K562 (cell line): ENCODE measurements at regions not wholly inside any gene's neighbourhood (a gene's known extent, or its start where the extent isn't known, plus 50 kb on each side); places are given as distances from the start of the nearest gene placed in this dataset.

Source experiments
- CSDE1 ChIP-seq, 2 experiments: fragments of 450-650 bp; IDR thresholded peaks; 2 replicates each; pipeline ENCODE4 v1.6.1; 2016; ENCODE audit warnings: mild to moderate bottlenecking in 1 of 2
- GABPB1 ChIP-seq: sonication (generic); formaldehyde crosslinking; IDR thresholded peaks from 2 replicates; pipeline ENCODE4 v1.8.0; 2022; ENCODE audit warnings: mild to moderate bottlenecking, missing genetic modification reagents
- ZNF780A ChIP-seq: fragments of 250-450 bp; sonication (Bioruptor Pico); IDR thresholded peaks from 2 replicates; pipeline ENCODE4 v1.5.0; 2021; ENCODE audit warnings: mild to moderate bottlenecking
- TF ChIP-seq, protein P1 (sequence below): fragments of 450-650 bp; IDR thresholded peaks from 2 replicates; pipeline ENCODE4 v1.6.1; 2016; ENCODE audit warnings: mild to moderate bottlenecking, moderate library complexity
- TF ChIP-seq, protein P2 (sequence below): sonication (generic); formaldehyde crosslinking; IDR thresholded peaks from 2 replicates; pipeline ENCODE4 v1.8.0; 2022; ENCODE audit warnings: missing genetic modification reagents, mild to moderate bottlenecking, moderate library complexity, borderline replicate concordance
- TF ChIP-seq, protein P3 (sequence below), 2 experiments: IDR thresholded peaks in 1 of 2; conservative IDR thresholded peaks in 1 of 2; 2 replicates each; pipeline ENCODE4 v1.6.1; 2016; ENCODE audit warnings: low read depth in 2 of 2, mild to moderate bottlenecking in 1 of 2, missing compliant biosample characterization in 1 of 2, missing genetic modification characterization in 1 of 2, moderate library complexity in 1 of 2

DNA sequence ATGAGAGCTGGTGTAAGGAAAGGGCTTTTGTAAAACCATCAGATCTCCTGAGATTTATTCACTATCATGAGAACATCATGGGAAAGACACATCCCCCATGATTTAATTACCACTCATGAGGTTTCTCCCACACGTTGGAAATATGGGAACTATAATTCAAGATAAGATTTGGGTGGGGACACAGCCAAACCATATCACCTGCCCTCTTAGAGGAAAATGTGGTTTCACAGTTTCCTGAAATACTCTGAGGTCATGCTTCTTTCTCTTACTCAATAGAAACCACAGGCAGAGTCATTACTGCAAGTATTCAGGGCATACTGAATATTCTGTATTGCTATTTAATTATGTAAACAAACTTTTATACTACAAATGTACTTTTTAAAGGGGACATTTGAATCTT is 1453.3 kb downstream of the PCDH18 start (continued):
- TF ChIP-seq, protein P1, sequence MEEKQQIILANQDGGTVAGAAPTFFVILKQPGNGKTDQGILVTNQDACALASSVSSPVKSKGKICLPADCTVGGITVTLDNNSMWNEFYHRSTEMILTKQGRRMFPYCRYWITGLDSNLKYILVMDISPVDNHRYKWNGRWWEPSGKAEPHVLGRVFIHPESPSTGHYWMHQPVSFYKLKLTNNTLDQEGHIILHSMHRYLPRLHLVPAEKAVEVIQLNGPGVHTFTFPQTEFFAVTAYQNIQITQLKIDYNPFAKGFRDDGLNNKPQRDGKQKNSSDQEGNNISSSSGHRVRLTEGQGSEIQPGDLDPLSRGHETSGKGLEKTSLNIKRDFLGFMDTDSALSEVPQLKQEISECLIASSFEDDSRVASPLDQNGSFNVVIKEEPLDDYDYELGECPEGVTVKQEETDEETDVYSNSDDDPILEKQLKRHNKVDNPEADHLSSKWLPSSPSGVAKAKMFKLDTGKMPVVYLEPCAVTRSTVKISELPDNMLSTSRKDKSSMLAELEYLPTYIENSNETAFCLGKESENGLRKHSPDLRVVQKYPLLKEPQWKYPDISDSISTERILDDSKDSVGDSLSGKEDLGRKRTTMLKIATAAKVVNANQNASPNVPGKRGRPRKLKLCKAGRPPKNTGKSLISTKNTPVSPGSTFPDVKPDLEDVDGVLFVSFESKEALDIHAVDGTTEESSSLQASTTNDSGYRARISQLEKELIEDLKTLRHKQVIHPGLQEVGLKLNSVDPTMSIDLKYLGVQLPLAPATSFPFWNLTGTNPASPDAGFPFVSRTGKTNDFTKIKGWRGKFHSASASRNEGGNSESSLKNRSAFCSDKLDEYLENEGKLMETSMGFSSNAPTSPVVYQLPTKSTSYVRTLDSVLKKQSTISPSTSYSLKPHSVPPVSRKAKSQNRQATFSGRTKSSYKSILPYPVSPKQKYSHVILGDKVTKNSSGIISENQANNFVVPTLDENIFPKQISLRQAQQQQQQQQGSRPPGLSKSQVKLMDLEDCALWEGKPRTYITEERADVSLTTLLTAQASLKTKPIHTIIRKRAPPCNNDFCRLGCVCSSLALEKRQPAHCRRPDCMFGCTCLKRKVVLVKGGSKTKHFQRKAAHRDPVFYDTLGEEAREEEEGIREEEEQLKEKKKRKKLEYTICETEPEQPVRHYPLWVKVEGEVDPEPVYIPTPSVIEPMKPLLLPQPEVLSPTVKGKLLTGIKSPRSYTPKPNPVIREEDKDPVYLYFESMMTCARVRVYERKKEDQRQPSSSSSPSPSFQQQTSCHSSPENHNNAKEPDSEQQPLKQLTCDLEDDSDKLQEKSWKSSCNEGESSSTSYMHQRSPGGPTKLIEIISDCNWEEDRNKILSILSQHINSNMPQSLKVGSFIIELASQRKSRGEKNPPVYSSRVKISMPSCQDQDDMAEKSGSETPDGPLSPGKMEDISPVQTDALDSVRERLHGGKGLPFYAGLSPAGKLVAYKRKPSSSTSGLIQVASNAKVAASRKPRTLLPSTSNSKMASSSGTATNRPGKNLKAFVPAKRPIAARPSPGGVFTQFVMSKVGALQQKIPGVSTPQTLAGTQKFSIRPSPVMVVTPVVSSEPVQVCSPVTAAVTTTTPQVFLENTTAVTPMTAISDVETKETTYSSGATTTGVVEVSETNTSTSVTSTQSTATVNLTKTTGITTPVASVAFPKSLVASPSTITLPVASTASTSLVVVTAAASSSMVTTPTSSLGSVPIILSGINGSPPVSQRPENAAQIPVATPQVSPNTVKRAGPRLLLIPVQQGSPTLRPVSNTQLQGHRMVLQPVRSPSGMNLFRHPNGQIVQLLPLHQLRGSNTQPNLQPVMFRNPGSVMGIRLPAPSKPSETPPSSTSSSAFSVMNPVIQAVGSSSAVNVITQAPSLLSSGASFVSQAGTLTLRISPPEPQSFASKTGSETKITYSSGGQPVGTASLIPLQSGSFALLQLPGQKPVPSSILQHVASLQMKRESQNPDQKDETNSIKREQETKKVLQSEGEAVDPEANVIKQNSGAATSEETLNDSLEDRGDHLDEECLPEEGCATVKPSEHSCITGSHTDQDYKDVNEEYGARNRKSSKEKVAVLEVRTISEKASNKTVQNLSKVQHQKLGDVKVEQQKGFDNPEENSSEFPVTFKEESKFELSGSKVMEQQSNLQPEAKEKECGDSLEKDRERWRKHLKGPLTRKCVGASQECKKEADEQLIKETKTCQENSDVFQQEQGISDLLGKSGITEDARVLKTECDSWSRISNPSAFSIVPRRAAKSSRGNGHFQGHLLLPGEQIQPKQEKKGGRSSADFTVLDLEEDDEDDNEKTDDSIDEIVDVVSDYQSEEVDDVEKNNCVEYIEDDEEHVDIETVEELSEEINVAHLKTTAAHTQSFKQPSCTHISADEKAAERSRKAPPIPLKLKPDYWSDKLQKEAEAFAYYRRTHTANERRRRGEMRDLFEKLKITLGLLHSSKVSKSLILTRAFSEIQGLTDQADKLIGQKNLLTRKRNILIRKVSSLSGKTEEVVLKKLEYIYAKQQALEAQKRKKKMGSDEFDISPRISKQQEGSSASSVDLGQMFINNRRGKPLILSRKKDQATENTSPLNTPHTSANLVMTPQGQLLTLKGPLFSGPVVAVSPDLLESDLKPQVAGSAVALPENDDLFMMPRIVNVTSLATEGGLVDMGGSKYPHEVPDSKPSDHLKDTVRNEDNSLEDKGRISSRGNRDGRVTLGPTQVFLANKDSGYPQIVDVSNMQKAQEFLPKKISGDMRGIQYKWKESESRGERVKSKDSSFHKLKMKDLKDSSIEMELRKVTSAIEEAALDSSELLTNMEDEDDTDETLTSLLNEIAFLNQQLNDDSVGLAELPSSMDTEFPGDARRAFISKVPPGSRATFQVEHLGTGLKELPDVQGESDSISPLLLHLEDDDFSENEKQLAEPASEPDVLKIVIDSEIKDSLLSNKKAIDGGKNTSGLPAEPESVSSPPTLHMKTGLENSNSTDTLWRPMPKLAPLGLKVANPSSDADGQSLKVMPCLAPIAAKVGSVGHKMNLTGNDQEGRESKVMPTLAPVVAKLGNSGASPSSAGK = no peak
- TF ChIP-seq GABPB1 (CRISPR knock-in tag) = no peak
- TF ChIP-seq ZNF780A (CRISPR knock-in tag) = no peak
- TF ChIP-seq, protein P2, sequence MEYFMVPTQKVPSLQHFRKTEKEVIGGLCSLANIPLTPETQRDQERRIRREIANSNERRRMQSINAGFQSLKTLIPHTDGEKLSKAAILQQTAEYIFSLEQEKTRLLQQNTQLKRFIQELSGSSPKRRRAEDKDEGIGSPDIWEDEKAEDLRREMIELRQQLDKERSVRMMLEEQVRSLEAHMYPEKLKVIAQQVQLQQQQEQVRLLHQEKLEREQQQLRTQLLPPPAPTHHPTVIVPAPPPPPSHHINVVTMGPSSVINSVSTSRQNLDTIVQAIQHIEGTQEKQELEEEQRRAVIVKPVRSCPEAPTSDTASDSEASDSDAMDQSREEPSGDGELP (CRISPR knock-in tag) = no peak
- no peak for TF ChIP-seq CSDE1 (IDR thresholded peaks at IDR 0.05)
- TF ChIP-seq, protein P3, sequence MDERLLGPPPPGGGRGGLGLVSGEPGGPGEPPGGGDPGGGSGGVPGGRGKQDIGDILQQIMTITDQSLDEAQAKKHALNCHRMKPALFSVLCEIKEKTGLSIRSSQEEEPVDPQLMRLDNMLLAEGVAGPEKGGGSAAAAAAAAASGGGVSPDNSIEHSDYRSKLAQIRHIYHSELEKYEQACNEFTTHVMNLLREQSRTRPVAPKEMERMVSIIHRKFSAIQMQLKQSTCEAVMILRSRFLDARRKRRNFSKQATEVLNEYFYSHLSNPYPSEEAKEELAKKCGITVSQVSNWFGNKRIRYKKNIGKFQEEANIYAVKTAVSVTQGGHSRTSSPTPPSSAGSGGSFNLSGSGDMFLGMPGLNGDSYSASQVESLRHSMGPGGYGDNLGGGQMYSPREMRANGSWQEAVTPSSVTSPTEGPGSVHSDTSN (CRISPR knock-in tag; IDR thresholded peaks at IDR 0.05; ENCODE audit: low read depth) = no peak
- TF ChIP-seq, protein P3 (tag; conservative IDR thresholded peaks at IDR 0.05; ENCODE audit: low read depth) = no peak
